Immature natural killer cell (primary cell): ENCODE measurements at regions not wholly inside any gene's neighbourhood (a gene's known extent, or its start where the extent isn't known, plus 50 kb on each side); places are given as distances from the start of the nearest gene placed in this dataset.

Experiments used
- DNase-seq, 3 donors: peaks; one replicate each; pipeline ENCODE4 v3.0.0; 2022; ENCODE audit warnings: mixed read lengths in 1 of 3
- H3K27ac Mint-ChIP-seq, 6 donors: one replicate each; pipeline ENCODE4 v1.8.0; 2020; ENCODE audit warnings: mixed read lengths in 6 of 6, mild to moderate bottlenecking in 5 of 6, inconsistent platforms in 4 of 6, moderate library complexity in 3 of 6
- H3K27me3 Mint-ChIP-seq, 3 donors: one replicate each; pipeline ENCODE4 v1.8.0; 2020 to 2021; ENCODE audit warnings: low read depth in 3 of 3, mild to moderate bottlenecking in 3 of 3, mixed read lengths in 3 of 3, moderate library complexity in 3 of 3, inconsistent platforms in 1 of 3
- H3K36me3 Mint-ChIP-seq, 3 donors: one replicate each; pipeline ENCODE4 v1.8.0; 2020; ENCODE audit warnings: mixed read lengths in 3 of 3, inconsistent platforms in 2 of 3, mild to moderate bottlenecking in 2 of 3
- H3K4me1 Mint-ChIP-seq, 2 donors: one replicate each; pipeline ENCODE4 v1.8.0; 2020; ENCODE audit warnings: inconsistent platforms in 2 of 2, mild to moderate bottlenecking in 2 of 2, mixed read lengths in 2 of 2, moderate library complexity in 1 of 2
- H3K4me3 Mint-ChIP-seq, 5 donors: one replicate each; pipeline ENCODE4 v1.8.0; 2020; ENCODE audit warnings: mild to moderate bottlenecking in 5 of 5, mixed read lengths in 5 of 5, inconsistent platforms in 3 of 5, moderate library complexity in 3 of 5
- H3K9me3 Mint-ChIP-seq, 6 donors: one replicate each; pipeline ENCODE4 v1.8.0; 2020; ENCODE audit warnings: mild to moderate bottlenecking in 6 of 6, mixed read lengths in 6 of 6, inconsistent platforms in 4 of 6, moderate library complexity in 3 of 6

DNA sequence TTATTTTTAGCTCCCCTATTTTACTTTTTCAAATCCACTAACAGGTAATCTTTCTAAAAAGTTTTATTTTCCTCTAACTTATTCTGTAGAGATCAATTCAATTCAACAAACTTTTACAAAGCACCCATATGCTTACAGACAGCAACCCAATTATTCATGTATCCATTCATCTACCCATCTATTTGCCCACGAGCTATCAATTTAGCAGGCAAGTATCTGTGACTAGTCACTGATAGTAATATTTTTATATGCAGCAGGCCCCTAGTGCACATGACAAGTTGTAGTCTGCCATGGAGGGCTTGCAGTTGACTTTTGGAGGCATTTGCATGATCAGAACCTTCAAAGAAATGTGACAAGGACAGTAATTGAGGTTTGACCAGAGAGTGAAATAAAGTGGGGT, 753.2 kb upstream of the TENM4 start:
- Mint-ChIP-seq H3K36me3 (peaks cover 0 to 3% (median 0%) of the 10 kb centered on the region in 3 donors), H3K4me3 (no peak overlapping the region), H3K27me3 (peaks cover 0 to 3% (median 0%) of the 10 kb centered on the region in 3 donors), H3K4me1 (no peaks in the 10 kb centered on the region), H3K9me3 (peaks cover 6 to 28% (median 15%) of the 10 kb centered on the region in 6 donors), H3K27ac (no peak overlapping the region)
- DNase-seq, result no peak

DNA sequence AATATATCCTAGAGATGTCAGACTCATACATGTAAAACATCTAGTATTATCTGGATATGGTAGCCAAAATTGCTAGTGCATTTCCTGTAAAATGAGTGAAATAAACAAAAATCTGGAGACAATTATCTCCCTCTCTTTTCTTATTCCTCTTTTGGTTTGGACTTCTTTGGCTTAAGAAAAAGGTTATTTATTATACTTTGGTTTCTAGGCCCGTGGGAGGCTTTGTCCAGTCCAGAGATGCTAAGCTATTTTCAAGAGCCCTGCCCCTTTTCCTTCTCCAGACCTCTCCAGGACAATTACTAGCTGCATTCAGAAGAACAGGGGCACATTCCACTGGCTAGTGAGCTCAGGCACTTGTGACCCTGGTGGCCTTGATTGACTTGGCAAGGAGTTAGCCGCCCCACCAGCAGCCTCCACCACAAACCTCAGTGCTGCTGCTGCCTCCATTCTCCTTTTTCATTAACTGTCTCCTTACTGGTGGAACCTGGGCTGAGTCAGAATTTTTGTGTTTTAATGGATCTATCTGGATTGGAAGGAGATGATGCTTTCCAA, 747.3 kb upstream of the TENM4 start:
- Mint-ChIP-seq H3K4me1 (no peaks in the 10 kb centered on the region), H3K27ac (no peak overlapping the region), H3K27me3 (peaks cover 0 to 2% (median 0%) of the 10 kb centered on the region in 3 donors), H3K9me3 (peaks cover 10 to 38% (median 22%) of the 10 kb centered on the region in 6 donors), H3K36me3 (peaks cover 0 to 3% (median 0%) of the 10 kb centered on the region in 3 donors), H3K4me3 (no peak overlapping the region)
- no peak for DNase-seq

DNA sequence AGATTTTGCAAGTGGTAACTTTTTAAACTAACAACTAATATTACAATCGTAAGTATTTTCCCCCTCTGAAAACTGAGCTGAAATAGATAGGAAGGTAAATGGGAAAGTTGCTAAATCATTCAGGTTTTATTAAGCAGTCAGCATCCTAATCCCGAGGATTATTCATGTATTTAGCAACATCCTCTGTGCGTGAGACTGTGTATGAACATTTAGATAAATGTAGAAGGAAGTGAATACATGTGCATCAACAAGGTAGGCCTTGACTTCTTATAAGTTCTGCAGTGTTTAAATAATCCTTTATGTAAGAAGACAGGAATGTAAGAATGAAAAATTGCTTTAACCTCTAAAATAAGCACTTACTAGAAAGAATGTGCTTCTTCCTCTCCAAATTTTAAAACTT, 745.9 kb upstream of the TENM4 start:
- no peak overlapping the region for H3K4me3 Mint-ChIP-seq
- H3K27me3 Mint-ChIP-seq, result peaks cover 0 to 5% (median 0%) of the 10 kb centered on the region in 3 donors

DNA sequence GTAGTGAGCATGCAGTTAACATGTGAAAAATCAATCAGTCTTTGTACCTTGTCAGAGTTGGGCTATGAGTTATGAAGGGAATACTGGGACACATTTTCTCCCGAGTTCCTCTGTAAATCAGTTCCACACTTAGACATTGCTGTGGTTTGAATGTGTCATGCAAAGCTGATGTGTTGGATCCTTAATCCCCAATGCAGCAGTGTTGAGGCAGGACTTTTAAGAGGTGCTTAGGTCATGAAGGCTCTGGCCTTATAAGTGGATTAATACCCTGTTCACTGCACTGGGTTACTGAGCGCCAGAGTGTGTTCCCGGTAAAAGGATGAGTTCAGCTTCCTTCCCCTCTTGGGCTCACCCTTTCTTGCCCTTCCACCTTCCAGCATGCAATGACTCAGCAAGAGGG, 742.1 kb upstream of the TENM4 start:
- Mint-ChIP-seq H3K4me1 (no peaks in the 10 kb centered on the region), H3K4me3 (no peak overlapping the region), H3K9me3 (peaks cover 13 to 55% (median 36%) of the 10 kb centered on the region in 6 donors), H3K27me3 (peaks cover 0 to 3% (median 0%) of the 10 kb centered on the region in 3 donors), H3K27ac (no peak overlapping the region), H3K36me3 (no peaks in the 10 kb centered on the region)
- DNase-seq, result no peak

More for the DNA sequence above, 745.9 kb upstream of the TENM4 start:
- no peaks in the 10 kb centered on the region for H3K4me1 Mint-ChIP-seq
- DNase-seq, result no peak
- H3K9me3 Mint-ChIP-seq, result peaks cover 4 to 44% (median 23%) of the 10 kb centered on the region in 6 donors
- no peak overlapping the region for H3K27ac Mint-ChIP-seq
- H3K36me3 Mint-ChIP-seq, result no peaks in the 10 kb centered on the region

DNA sequence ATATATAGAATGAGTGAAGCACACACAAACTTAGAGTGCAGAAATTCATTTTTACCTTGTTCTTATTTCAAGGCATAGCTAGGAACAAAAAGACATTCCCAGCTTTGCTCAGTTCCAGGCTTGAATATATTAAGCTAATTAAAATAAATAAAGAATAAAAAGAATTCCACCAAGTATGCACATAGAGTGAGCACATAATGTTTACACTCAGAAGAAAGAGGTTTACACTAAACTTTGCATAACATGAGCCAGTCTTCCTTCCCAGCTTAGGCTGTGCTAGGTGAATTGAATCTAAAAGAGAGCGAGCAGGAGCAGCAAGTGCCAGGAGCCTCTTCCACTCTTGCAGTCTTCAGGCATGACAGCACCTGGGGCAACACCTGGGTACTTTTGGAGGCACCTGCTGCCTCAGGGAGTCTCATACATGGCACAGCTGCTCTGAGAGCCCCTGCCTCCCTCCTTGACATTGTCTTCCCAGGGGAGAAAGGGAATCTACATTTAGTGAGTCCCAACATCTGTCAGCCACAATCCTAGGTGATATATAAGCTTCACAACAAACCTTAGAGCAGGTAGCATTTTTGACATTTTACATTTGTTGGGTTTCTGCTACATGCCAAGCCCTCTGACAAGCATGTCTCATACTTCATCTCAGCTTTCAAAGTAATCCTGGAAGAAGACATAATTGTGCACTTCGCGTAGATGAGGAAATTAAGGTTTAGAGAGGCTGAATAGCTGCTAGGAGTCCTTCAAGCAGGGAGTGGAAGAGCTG, 732.7 kb upstream of the TENM4 start:
- Mint-ChIP-seq H3K4me3 (no peak overlapping the region), H3K27ac (no peak overlapping the region), H3K9me3 (peaks cover 8 to 52% (median 20%) of the 10 kb centered on the region in 6 donors), H3K4me1 (no peaks in the 10 kb centered on the region), H3K27me3 (peaks cover 0 to 4% (median 0%) of the 10 kb centered on the region in 3 donors), H3K36me3 (no peaks in the 10 kb centered on the region)
- DNase-seq, result no peak

DNA sequence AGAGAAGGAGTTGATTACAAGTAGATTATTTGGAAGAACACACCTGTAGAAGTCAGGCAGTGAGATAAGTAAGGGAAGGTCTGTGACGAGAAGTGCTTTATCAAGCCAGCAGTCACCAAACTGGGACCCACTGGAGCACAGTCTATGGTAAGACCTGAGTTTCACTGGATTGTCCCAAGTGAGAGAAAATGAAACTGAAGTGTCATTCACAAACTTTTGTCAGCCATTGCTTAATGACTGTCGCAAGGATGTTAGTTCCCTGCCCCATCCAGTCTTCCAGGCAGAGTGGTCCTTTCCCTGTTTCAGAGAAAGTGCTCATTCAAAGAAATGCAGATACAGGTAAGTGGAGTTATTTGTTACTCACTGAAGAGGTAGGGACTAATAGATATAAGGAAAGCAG, 728.0 kb upstream of the TENM4 start:
- H3K4me1 Mint-ChIP-seq, result no peaks in the 10 kb centered on the region
- no peaks in the 10 kb centered on the region for H3K36me3 Mint-ChIP-seq
- H3K27ac Mint-ChIP-seq, result no peak overlapping the region
- DNase-seq, result no peak
- H3K4me3 Mint-ChIP-seq, result no peak overlapping the region
- H3K9me3 Mint-ChIP-seq, result peaks cover 7 to 53% (median 16%) of the 10 kb centered on the region in 6 donors
- peaks cover 0 to 3% (median 0%) of the 10 kb centered on the region in 3 donors for H3K27me3 Mint-ChIP-seq

DNA sequence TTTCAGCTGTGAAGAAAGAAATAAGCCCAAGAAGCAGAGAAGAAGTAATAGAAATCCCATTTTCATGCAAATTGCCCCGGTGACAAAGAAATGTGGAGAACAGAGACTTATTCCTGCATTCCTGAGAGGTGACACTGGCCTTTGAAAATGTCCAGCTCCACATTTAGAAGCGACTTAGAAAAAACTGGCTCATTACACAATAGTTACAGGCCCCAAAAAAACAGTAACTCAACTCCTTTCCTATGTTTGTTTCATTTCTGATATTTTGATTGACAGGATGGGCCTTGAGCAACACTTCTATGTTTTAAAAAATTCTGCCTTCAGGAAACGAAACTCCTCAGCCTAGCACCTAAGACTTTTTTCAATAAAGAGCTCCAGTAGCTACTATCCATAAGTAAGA, 726.9 kb upstream of the TENM4 start:
- Mint-ChIP-seq H3K9me3 (peaks cover 7 to 53% (median 19%) of the 10 kb centered on the region in 6 donors), H3K27me3 (peaks cover 0 to 3% (median 0%) of the 10 kb centered on the region in 3 donors), H3K27ac (no peak overlapping the region), H3K36me3 (no peaks in the 10 kb centered on the region), H3K4me3 (no peak overlapping the region), H3K4me1 (no peaks in the 10 kb centered on the region)
- DNase-seq, result no peak

DNA sequence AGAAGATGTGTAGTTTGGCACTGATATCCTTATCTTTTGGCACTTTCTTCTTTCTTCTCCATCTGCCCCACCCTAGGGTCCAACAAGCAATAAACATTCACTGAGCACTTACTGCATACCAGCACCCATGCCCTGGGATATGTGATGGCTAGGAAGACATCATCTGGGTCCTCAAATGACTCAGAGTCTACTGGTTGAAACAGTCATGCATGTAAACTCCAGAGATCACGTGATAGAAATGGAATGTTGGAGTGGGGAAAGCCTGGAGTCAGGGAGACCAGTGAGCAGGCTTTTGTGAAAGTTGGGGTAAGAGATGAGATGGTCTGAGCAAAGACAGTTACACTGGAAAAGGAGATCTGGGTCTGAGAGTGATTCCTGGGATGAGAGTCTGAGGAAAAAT, 724.9 kb upstream of the TENM4 start:
- Mint-ChIP-seq H3K36me3 (no peaks in the 10 kb centered on the region), H3K4me1 (no peaks in the 10 kb centered on the region), H3K4me3 (no peak overlapping the region), H3K27me3 (peaks cover 0 to 3% (median 0%) of the 10 kb centered on the region in 3 donors), H3K27ac (no peak overlapping the region), H3K9me3 (peaks cover 6 to 41% (median 17%) of the 10 kb centered on the region in 6 donors)
- no peak for DNase-seq

DNA sequence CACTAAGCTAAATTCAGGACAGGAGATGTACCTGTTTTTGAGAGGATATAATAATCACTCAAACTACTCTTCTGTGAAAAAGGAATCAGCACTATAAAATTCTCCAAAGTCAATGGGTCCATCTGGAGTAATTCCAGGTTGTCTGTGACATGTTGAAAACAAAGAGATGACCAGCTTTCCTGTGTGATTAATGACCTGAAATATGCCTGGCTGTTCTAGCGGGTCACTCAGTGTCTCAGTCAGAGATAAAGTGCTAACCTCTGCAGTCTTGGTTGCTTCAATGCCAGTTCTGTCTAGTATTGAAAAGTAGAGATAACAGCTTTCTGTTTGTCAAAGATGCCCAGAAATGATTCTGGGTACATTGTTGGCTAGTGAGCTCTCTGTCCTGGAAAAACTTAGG, 722.6 kb upstream of the TENM4 start:
- Mint-ChIP-seq H3K4me3 (no peak overlapping the region), H3K27ac (no peak overlapping the region), H3K9me3 (peaks cover 5 to 31% (median 12%) of the 10 kb centered on the region in 6 donors), H3K27me3 (no peaks in the 10 kb centered on the region), H3K4me1 (no peaks in the 10 kb centered on the region), H3K36me3 (no peaks in the 10 kb centered on the region)
- DNase-seq, result no peak

DNA sequence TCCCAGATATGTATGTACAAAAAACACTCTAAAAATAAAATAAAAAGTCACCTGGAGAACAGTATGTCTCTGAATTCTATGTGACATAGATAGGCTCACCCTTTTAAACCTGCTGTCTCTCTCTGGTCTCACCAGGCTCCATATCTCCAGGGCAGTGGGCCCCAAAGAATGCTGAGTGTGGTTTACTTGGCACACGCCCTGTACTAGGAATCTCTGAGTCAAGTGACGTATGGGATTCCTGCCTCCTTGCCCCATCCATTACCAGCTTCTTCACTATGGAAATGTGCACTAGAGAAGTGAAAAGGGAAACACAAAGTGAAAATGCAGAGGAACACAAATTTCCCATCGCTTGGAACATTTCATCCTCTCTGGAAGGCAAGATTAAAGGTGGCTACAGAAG, 722.2 kb upstream of the TENM4 start:
- Mint-ChIP-seq H3K4me1 (no peaks in the 10 kb centered on the region), H3K4me3 (no peak overlapping the region), H3K36me3 (no peaks in the 10 kb centered on the region), H3K27me3 (peaks cover 0 to 2% (median 0%) of the 10 kb centered on the region in 3 donors), H3K9me3 (peaks cover 5 to 35% (median 12%) of the 10 kb centered on the region in 6 donors), H3K27ac (no peak overlapping the region)
- DNase-seq, result no peak

DNA sequence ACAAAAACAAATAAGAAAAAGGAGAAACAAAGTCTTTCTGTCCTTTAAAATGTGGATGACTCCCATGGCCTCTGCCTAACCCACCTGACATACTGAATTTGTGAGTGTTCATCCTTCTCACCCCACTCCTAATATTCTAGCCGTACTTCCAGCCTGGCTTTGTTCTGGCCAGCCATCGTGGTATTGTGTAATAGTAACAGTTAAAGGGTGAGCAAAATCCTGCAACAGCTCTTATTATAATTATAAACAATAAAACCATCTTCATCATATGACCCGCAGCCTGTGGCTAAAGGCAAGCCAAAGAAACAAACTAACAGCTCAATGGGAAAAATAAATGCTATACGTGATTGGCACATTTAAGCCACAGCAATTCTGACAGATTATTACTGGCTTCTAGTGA, 721.6 kb upstream of the TENM4 start:
- H3K36me3 Mint-ChIP-seq, result no peaks in the 10 kb centered on the region
- no peak for DNase-seq
- H3K27ac Mint-ChIP-seq, result no peak overlapping the region
- no peaks in the 10 kb centered on the region for H3K4me1 Mint-ChIP-seq
- H3K4me3 Mint-ChIP-seq, result no peak overlapping the region
- H3K9me3 Mint-ChIP-seq, result peaks cover 5 to 35% (median 10%) of the 10 kb centered on the region in 6 donors
- H3K27me3 Mint-ChIP-seq, result peaks cover 0 to 2% (median 0%) of the 10 kb centered on the region in 3 donors

DNA sequence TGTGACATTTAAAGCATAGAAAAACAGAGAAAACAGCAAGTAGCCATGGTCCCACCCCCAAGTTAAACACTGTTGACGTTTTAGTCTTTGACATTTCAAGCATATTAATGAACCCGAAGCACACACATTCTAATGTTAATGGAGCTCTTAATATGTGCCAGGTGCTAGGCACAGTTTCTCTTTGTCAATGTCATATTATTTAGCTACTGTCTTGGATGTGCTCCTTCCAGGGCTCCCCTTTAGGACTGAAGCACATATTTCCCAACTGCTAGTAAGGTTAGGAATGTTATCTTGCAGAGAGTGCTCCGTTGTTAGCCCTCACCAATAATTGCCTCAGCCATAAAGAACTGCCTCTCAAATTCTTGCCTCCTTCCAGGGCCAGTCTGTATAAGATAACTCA, 716.6 kb upstream of the TENM4 start:
- Mint-ChIP-seq H3K4me1 (no peaks in the 10 kb centered on the region), H3K36me3 (no peaks in the 10 kb centered on the region), H3K27me3 (peaks cover 0 to 2% (median 0%) of the 10 kb centered on the region in 3 donors), H3K27ac (no peak overlapping the region), H3K4me3 (no peak overlapping the region), H3K9me3 (peaks cover 2 to 17% (median 3%) of the 10 kb centered on the region in 6 donors)
- DNase-seq, result no peak

DNA sequence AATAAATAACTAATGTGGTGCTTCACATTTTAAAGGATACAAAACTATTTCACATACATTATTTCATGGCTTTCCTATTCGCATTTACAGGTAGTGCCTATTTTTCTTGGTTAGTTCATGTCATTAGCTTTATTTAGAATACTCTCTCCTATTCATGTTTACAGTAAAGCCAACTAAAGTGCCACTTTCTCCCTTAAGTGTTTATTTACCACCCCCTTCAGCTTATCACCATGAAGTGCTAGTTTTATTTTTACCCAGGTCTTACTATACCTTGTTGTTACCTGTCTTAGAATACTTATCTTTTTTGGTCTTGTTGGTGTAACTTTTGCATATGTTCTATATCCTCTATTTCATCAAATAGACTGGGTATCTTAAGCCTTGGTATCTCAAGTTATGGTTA, 715.2 kb upstream of the TENM4 start:
- H3K27ac Mint-ChIP-seq, result no peak overlapping the region
- H3K27me3 Mint-ChIP-seq, result peaks cover 0 to 2% (median 0%) of the 10 kb centered on the region in 3 donors
- H3K9me3 Mint-ChIP-seq, result peaks cover 0 to 21% (median 6%) of the 10 kb centered on the region in 6 donors
- H3K4me1 Mint-ChIP-seq, result no peaks in the 10 kb centered on the region
- H3K36me3 Mint-ChIP-seq, result no peaks in the 10 kb centered on the region
- no peak overlapping the region for H3K4me3 Mint-ChIP-seq
- no peak for DNase-seq

DNA sequence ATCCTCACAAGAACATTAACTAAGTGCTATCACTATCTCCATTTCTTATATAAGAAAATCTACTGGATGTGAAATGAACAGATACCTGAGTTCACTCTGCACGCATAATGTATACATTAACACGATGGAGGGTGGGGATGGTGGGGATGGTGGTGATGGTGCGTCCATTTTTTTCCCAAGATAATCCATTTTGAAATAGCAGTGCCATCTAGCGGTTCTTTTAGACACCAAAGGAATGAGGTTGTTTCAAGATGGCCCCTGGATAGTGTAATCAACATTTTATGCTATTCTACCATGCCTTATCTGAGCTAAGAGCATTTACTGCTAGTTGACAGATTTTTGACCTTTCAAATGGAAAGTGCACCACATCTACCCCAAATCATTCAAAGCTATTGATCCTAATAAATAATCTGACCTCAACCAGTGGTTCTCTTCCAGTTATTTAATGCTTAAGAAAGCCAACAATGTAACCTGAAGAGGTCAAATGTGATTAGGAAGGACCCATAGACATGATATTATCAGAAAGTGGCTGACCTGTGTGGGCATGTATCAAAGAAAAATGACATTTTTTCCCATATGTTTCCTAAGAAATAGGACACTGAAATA, 714.7 kb upstream of the TENM4 start:
- no peaks in the 10 kb centered on the region for H3K36me3 Mint-ChIP-seq
- H3K27ac Mint-ChIP-seq, result no peak overlapping the region
- H3K4me3 Mint-ChIP-seq, result no peak overlapping the region
- H3K27me3 Mint-ChIP-seq, result peaks cover 0 to 2% (median 0%) of the 10 kb centered on the region in 3 donors
- no peaks in the 10 kb centered on the region for H3K4me1 Mint-ChIP-seq
- peaks cover under 1 to 18% (median 5%) of the 10 kb centered on the region in 6 donors for H3K9me3 Mint-ChIP-seq
- no peak for DNase-seq
